HT1080 (cell line): ENCODE measurements at regions not wholly inside any gene's neighbourhood (a gene's known extent, or its start where the extent isn't known, plus 50 kb on each side); places are given as distances from the start of the nearest gene placed in this dataset.

Source experiments
- DNase-seq: peaks from one replicate; pipeline ENCODE4 v3.0.0-alpha.2; 2015; ENCODE audit warnings: low read depth

- no peak for DNase-seq
Measured at GRCh38 chr15:70193734-70194133, 96.0 kb upstream of the TLE3 start.

GRCh38 chr15:70192490-70192889, 94.8 kb upstream of the TLE3 start:
- DNase-seq: no peak

GRCh38 chr15:70192041-70192440, 94.3 kb upstream of the TLE3 start:
- DNase-seq: no peak

- DNase-seq: no peak
Measured at GRCh38 chr15:70190965-70191364, 93.2 kb upstream of the TLE3 start.

GRCh38 chr15:70189826-70190695, 92.3 kb upstream of the TLE3 start:
- DNase-seq: no peak

GRCh38 chr15:70188286-70188685, 90.6 kb upstream of the TLE3 start:
- DNase-seq: no peak

GRCh38 chr15:70187331-70187730, 89.6 kb upstream of the TLE3 start:
- DNase-seq: no peak

GRCh38 chr15:70186152-70186551, 88.4 kb upstream of the TLE3 start:
- no peak for DNase-seq

GRCh38 chr15:70185251-70185711, 87.6 kb upstream of the TLE3 start:
- no peak for DNase-seq

GRCh38 chr15:70182858-70183695, 85.4 kb upstream of the TLE3 start:
- no peak for DNase-seq

GRCh38 chr15:70181626-70182255, 84.0 kb upstream of the TLE3 start:
- no peak for DNase-seq

GRCh38 chr15:70180186-70180875, 82.6 kb upstream of the TLE3 start:
- DNase-seq: no peak

GRCh38 chr15:70179309-70179892, 81.7 kb upstream of the TLE3 start:
- DNase-seq: no peak

GRCh38 chr15:70178335-70179084, 80.8 kb upstream of the TLE3 start:
- no peak for DNase-seq

- DNase-seq: no peak
Measured at GRCh38 chr15:70172566-70173225, 75.0 kb upstream of the TLE3 start.

- DNase-seq: no peak
Measured at GRCh38 chr15:70172124-70172523, 74.4 kb upstream of the TLE3 start.

- no peak for DNase-seq
Measured at GRCh38 chr15:70171256-70171886, 73.7 kb upstream of the TLE3 start.

- DNase-seq: no peak
Measured at GRCh38 chr15:70170096-70170699, 72.5 kb upstream of the TLE3 start.

- DNase-seq: no peak
Measured at GRCh38 chr15:70169147-70169546, 71.4 kb upstream of the TLE3 start.
